SK-N-MC (cell line): ENCODE measurements at regions not wholly inside any gene's neighbourhood (a gene's known extent, or its start where the extent isn't known, plus 50 kb on each side); places are given as distances from the start of the nearest gene placed in this dataset.

Experiments
- EZH2 ChIP-seq: fragments of 200-600 bp; sonication (generic); IDR thresholded peaks from one replicate; pipeline ENCODE4 v1.6.1; 2017; ENCODE audit warnings: antibody characterized with exemption
- FOXP2 ChIP-seq: optimal IDR thresholded peaks from 2 replicates; pipeline ENCODE3; 2011; ENCODE audit warnings: mild to moderate bottlenecking, moderate library complexity; ENCODE audit not compliant: insufficient read depth; ENCODE audit errors: extremely low read length, control extremely low read depth
- POLR2AphosphoS5 ChIP-seq: IDR thresholded peaks from 2 replicates; pipeline ENCODE4 v1.6.1; 2012; ENCODE audit warnings: mild to moderate bottlenecking, low read depth, low read length, borderline replicate concordance

- TF ChIP-seq POLR2AphosphoS5 (no peak), EZH2 (no peak), FOXP2 (no peak)
Measured at GRCh38 chr20:60180986-60181385, 222.8 kb downstream of the CDH26 start.
